Brain microvascular endothelial cell (primary cell): ENCODE measurements at regions not wholly inside any gene's neighbourhood (a gene's known extent, or its start where the extent isn't known, plus 50 kb on each side); places are given as distances from the start of the nearest gene placed in this dataset.

Experiments used
- DNase-seq: peaks from one replicate; pipeline ENCODE4 v3.0.0-alpha.2; 2020
- H3K27ac ChIP-seq: fragments of 250-450 bp; sonication (Bioruptor Pico); 2 replicates; pipeline ENCODE4 v1.5.1; 2020; ENCODE audit warnings: mild to moderate bottlenecking, moderate library complexity
- H3K27me3 ChIP-seq: fragments of 250-450 bp; sonication (Bioruptor Pico); replicated peaks from 2 replicates; pipeline ENCODE4 v1.5.1; 2020; ENCODE audit warnings: mild to moderate bottlenecking
- H3K36me3 ChIP-seq: fragments of 250-450 bp; sonication (Bioruptor Pico); replicated peaks from 2 replicates; pipeline ENCODE4 v1.5.1; 2020; ENCODE audit warnings: mild to moderate bottlenecking
- H3K4me3 ChIP-seq: 2 replicates; pipeline ENCODE4 v1.5.1; 2011; ENCODE audit warnings: low read depth, mild to moderate bottlenecking, control low read depth, low read length, moderate library complexity
- in situ Hi-C: cut with HindIII; loops from 2 replicates; pipeline ENCODE4 v1.10.0; 2017; ENCODE audit warnings: low sequenced_read_pairs, low pct_ligation_motif_present
- TF ChIP-seq, protein P1 (sequence below): IDR thresholded peaks from 2 replicates; pipeline ENCODE4 v1.5.1; 2011; ENCODE audit warnings: low read depth, mild to moderate bottlenecking, moderate library complexity, low read length, control low read depth, inconsistent platforms; ENCODE audit errors: missing control alignments

DNA sequence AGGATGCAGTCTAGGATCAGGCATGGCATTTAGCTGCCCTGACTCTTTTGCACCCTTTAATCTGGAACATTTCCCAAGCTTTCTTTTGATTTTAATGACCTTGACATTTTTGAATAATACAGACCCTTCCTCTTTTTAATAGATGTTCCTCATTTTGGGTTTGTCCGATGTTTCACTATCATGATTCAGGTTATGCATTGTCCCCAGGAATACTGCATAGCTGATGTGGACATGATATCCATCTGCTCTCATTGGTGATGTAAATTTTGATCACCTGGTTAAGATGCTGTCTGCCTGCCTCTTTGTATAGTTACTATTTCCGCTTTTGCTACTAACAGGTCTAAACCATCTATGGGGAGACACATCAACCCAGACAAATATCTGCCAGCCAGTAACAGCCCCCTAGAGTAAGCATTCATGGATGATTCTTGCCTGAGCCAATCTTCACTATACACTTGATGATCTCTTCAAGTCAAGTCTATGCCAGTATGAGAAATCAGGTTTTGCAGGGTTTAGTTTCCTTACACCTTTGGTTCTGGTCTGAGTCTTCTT is 50.6 kb upstream of the ULK4 start:
- TF ChIP-seq, protein P1, sequence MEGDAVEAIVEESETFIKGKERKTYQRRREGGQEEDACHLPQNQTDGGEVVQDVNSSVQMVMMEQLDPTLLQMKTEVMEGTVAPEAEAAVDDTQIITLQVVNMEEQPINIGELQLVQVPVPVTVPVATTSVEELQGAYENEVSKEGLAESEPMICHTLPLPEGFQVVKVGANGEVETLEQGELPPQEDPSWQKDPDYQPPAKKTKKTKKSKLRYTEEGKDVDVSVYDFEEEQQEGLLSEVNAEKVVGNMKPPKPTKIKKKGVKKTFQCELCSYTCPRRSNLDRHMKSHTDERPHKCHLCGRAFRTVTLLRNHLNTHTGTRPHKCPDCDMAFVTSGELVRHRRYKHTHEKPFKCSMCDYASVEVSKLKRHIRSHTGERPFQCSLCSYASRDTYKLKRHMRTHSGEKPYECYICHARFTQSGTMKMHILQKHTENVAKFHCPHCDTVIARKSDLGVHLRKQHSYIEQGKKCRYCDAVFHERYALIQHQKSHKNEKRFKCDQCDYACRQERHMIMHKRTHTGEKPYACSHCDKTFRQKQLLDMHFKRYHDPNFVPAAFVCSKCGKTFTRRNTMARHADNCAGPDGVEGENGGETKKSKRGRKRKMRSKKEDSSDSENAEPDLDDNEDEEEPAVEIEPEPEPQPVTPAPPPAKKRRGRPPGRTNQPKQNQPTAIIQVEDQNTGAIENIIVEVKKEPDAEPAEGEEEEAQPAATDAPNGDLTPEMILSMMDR = no peak
- H3K27me3 ChIP-seq = no peaks in the 10 kb centered on the region
- no peak for DNase-seq
- H3K4me3 ChIP-seq = no peak overlapping the region
- H3K27ac ChIP-seq = no peak overlapping the region
- no peaks in the 10 kb centered on the region for H3K36me3 ChIP-seq
- in situ Hi-C loops = no loop called here
